Neuronal stem cell (in vitro differentiated cells): ENCODE measurements at regions not wholly inside any gene's neighbourhood (a gene's known extent, or its start where the extent isn't known, plus 50 kb on each side); places are given as distances from the start of the nearest gene placed in this dataset.

Experiments
- DNase-seq: peaks from one replicate; pipeline ENCODE4 v3.0.0-alpha.2; 2013; ENCODE audit warnings: low spot score
- H2AFZ ChIP-seq: one replicate; pipeline ENCODE4 v1.6.1; 2013; ENCODE audit warnings: mild to moderate bottlenecking, low read length, inconsistent platforms
- H2AK5ac ChIP-seq: 2 replicates; pipeline ENCODE4 v1.6.1; 2013; ENCODE audit warnings: low read depth, mild to moderate bottlenecking, inconsistent platforms, low read length, moderate library complexity, mixed read lengths
- H2BK120ac ChIP-seq: 2 replicates; pipeline ENCODE4 v1.6.1; 2013; ENCODE audit warnings: low read depth, mild to moderate bottlenecking, inconsistent platforms, low read length, moderate library complexity, mixed read lengths
- H2BK12ac ChIP-seq: one replicate; pipeline ENCODE4 v1.6.1; 2013; ENCODE audit warnings: low read length, inconsistent platforms
- H2BK15ac ChIP-seq: 2 replicates; pipeline ENCODE4 v1.6.1; 2013; ENCODE audit warnings: mild to moderate bottlenecking, low read length, inconsistent platforms, mixed read lengths
- H2BK5ac ChIP-seq: one replicate; pipeline ENCODE4 v1.6.1; 2013; ENCODE audit warnings: inconsistent platforms, mild to moderate bottlenecking, low read length, moderate library complexity
- H3K14ac ChIP-seq: one replicate; pipeline ENCODE4 v1.6.1; 2013; ENCODE audit warnings: low read length, inconsistent platforms
- H3K18ac ChIP-seq: 2 replicates; pipeline ENCODE4 v1.6.1; 2013; ENCODE audit warnings: low read length, inconsistent platforms
- H3K23ac ChIP-seq: 2 replicates; pipeline ENCODE4 v1.6.1; 2013; ENCODE audit warnings: low read depth, mild to moderate bottlenecking, mixed read lengths, low read length, inconsistent platforms; ENCODE audit not compliant: poor library complexity
- H3K27ac ChIP-seq: replicated peaks from 3 replicates; pipeline ENCODE4 v1.5.1; 2013; ENCODE audit warnings: low read length, inconsistent platforms
- H3K27me3 ChIP-seq, 3 experiments: 2 replicates each; pipeline ENCODE4 v1.6.1; 2013; ENCODE audit warnings: low read length in 3 of 3, mild to moderate bottlenecking in 2 of 3, inconsistent platforms in 1 of 3, low read depth in 1 of 3, mixed read lengths in 1 of 3, moderate library complexity in 1 of 3; ENCODE audit not compliant: control insufficient read depth in 3 of 3, insufficient read depth in 3 of 3
- H3K36me3 ChIP-seq, 2 donors: replicated peaks in 1 of 2; 2 replicates each; pipeline ENCODE4 v1.6.1; 2013; ENCODE audit warnings: low read length in 2 of 2; ENCODE audit not compliant: control insufficient read depth in 2 of 2, insufficient read depth in 2 of 2
- H3K4ac ChIP-seq: 2 replicates; pipeline ENCODE4 v1.6.1; 2013; ENCODE audit warnings: inconsistent platforms, mild to moderate bottlenecking, low read length, moderate library complexity
- H3K4me1 ChIP-seq, 2 donors: 1 replicate in 1 of 2; 2 replicates in 1 of 2; pipeline ENCODE4 v1.6.1; 2013; ENCODE audit warnings: low read length in 2 of 2, low read depth in 1 of 2; ENCODE audit not compliant: control insufficient read depth in 2 of 2, insufficient read depth in 1 of 2
- H3K4me2 ChIP-seq: one replicate; pipeline ENCODE4 v1.6.1; 2013; ENCODE audit warnings: mild to moderate bottlenecking, low read length, inconsistent platforms; ENCODE audit not compliant: insufficient read depth, poor library complexity, severe bottlenecking
- H3K4me3 ChIP-seq, 2 donors: 2 replicates each; pipeline ENCODE4 v1.5.1; 2013; ENCODE audit warnings: low read length in 2 of 2, mild to moderate bottlenecking in 2 of 2, inconsistent platforms in 1 of 2, moderate library complexity in 1 of 2
- H3K79me1 ChIP-seq: one replicate; pipeline ENCODE4 v1.6.1; 2013; ENCODE audit warnings: low read depth, mild to moderate bottlenecking, inconsistent platforms, low read length, moderate library complexity
- H3K9ac ChIP-seq: one replicate; pipeline ENCODE4 v1.6.1; 2013; ENCODE audit warnings: mild to moderate bottlenecking, low read depth, low read length, inconsistent platforms; ENCODE audit not compliant: poor library complexity
- H3K9me3 ChIP-seq, 2 donors: replicated peaks in 1 of 2; 2 replicates each; pipeline versions ENCODE3 to v1.6.1; 2013; ENCODE audit warnings: low read length in 2 of 2, mild to moderate bottlenecking in 2 of 2, inconsistent platforms in 1 of 2, low read depth in 1 of 2, mixed read lengths in 1 of 2, moderate library complexity in 1 of 2; ENCODE audit not compliant: control insufficient read depth in 2 of 2, insufficient read depth in 1 of 2
- H4K8ac ChIP-seq: one replicate; pipeline ENCODE4 v1.6.1; 2013; ENCODE audit warnings: low read depth, mild to moderate bottlenecking, inconsistent platforms, low read length, moderate library complexity
- H4K91ac ChIP-seq: one replicate; pipeline ENCODE4 v1.6.1; 2013; ENCODE audit warnings: low read length, low read depth, mild to moderate bottlenecking, inconsistent platforms; ENCODE audit not compliant: poor library complexity
- WGBS, 2 donors: extraction: QIAGEN DNeasy Blood & Tissue Kit; methylation state at CpG; one replicate each; pipeline ENCODE4 v1.1.7; 2013; ENCODE audit warnings: missing lambda C conversion rate in 2 of 2, mixed read lengths in 1 of 2; ENCODE audit not compliant: insufficient read length in 2 of 2, insufficient replicate concordance in 1 of 2; ENCODE audit errors: extremely low coverage in 2 of 2; 5-methylcytosine and 5-hydroxymethylcytosine counted together

DNA sequence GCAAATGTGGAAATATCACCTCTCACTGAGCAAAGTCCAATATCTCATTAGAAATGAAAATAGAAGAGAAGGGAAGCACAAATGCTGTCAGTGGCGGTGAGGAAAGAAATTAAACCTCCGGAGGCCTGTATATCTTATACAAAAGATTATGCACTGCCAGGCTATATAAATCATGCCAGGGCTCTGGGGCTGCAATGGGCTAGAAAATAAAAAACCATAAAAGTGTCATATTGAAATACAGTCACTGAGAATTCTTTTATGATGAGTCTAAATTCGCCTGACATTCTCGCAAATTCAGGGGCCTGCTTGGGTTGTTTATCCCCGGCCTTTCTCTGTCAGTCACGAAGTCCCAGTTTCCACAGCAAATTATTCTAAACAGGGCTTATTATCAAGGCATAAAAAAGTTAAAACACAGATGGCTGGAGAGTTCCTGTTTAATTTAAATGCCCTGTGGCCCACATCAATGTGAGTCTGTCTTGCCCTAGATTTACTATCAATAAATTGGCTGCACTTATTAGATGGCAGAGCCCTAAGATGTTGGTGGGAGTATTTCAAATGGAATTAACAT lies 193.8 kb downstream of the SNX10 start:
- no peak overlapping the region for H3K18ac ChIP-seq

DNA sequence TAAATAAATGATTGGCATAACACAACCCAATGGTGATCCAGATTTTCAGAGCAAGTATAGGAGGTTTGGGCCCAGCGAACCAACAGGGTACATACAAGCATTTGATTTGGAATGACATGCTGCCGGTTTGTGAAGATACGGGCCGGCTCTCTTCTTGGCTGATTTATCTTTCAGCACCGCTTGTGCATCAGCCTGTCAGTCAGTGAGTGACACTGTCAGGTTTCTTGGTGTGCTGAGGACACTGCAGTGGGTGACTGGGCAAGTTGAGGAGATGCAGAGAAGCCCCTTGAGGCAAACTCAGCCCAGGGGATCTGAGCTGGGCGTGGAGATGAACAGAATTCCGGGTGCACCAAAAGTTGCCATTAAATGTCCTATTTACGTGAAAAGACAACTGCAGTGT lies 194.5 kb downstream of the SNX10 start:
- Histone ChIP-seq H3K23ac (no peak overlapping the region), H4K91ac (no peak overlapping the region), H3K36me3 (no peaks in the 10 kb centered on the region), H3K79me1 (no peaks in the 10 kb centered on the region), H3K27ac (no peak overlapping the region), H2BK12ac (no peak overlapping the region), H3K4me2 (no peak overlapping the region), H3K4me1 (peaks cover 0 to 2% of the 10 kb centered on the region in 2 donors), H2AK5ac (no peak overlapping the region), H2BK120ac (no peak overlapping the region), H3K27me3 (peaks cover 0 to 13% (median 0%) of the 10 kb centered on the region in 3 experiments), H3K4ac (no peak overlapping the region), H3K18ac (no peak overlapping the region), H3K9ac (no peak overlapping the region), H3K14ac (no peak overlapping the region), H2BK15ac (no peak overlapping the region), H2BK5ac (no peak overlapping the region), H3K4me3 (no peak overlapping the region), H2AFZ (no peak overlapping the region), H4K8ac (no peak overlapping the region), H3K9me3 (peaks cover 0 to 6% of the 10 kb centered on the region in 2 donors)
- no peak for DNase-seq
- no CpG with 5 or more reads among the region's 8 CpGs for WGBS, 2 donors

More for the DNA sequence above, 193.8 kb downstream of the SNX10 start:
- no peak for DNase-seq
- H3K9me3 ChIP-seq = peaks cover 0 to 6% of the 10 kb centered on the region in 2 donors
- no peak overlapping the region for H2AK5ac ChIP-seq
- H2BK15ac ChIP-seq = no peak overlapping the region
- H3K4ac ChIP-seq = no peak overlapping the region
- no peak overlapping the region for H3K27ac ChIP-seq
- H3K79me1 ChIP-seq = no peaks in the 10 kb centered on the region
- peaks cover 0 to 15% (median 0%) of the 10 kb centered on the region in 3 experiments for H3K27me3 ChIP-seq
- no peak overlapping the region for H2AFZ ChIP-seq
- H3K4me2 ChIP-seq = no peak overlapping the region
- peaks cover 0 to under 1% of the 10 kb centered on the region in 2 donors for H3K4me1 ChIP-seq
- H3K36me3 ChIP-seq = no peaks in the 10 kb centered on the region
- H2BK12ac ChIP-seq = no peak overlapping the region
- H2BK5ac ChIP-seq = no peak overlapping the region
- H3K14ac ChIP-seq = no peak overlapping the region
- no CpG with 5 or more reads among the region's 6 CpGs for WGBS, 2 donors
- no peak overlapping the region for H2BK120ac ChIP-seq
- no peak overlapping the region for H3K4me3 ChIP-seq
- no peak overlapping the region for H3K9ac ChIP-seq
- no peak overlapping the region for H4K91ac ChIP-seq
- no peak overlapping the region for H3K23ac ChIP-seq
- no peak overlapping the region for H4K8ac ChIP-seq

DNA sequence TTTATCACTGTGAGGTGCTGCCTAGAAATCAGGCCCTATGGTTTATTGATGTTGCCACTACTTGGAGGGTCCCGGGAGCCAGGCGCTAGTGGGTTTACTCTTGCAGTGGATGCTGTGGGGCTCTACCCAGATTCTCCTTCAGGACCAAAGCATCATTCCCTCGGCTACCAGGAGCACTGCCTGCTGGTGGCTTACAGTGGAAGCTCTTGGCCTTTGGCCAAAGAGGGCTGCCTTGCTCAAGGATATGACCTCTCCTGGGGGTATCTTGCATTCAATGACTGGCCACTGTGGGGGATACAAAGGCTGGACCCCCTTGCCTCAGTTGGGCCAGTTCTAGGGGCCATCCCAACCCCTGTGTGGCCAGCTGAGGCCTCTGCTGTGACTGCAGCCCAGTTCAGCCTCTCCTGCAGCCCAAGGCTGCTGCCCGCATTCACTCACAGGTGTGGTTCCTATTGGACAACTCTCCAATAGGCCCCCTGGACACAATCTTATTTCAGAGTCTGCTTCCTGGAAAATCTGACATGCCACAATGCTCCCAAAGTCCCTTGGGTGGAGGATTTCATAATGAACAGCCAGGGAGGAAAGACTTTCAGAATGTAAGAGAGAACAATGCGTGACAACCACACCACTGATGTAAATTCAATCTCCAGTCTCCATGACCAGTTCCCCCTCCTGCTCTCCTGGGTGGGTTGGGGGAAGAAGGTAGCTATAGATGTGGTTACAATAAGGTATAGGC lies 196.3 kb downstream of the SNX10 start:
- Histone ChIP-seq H3K4ac (no peak overlapping the region), H3K27me3 (peaks cover 0 to 7% (median 0%) of the 10 kb centered on the region in 3 experiments), H2AFZ (no peak overlapping the region), H3K9me3 (peaks cover 0 to 6% of the 10 kb centered on the region in 2 donors), H3K79me1 (no peaks in the 10 kb centered on the region), H2BK5ac (peak overlapping the region; percentile 31), H3K23ac (no peak overlapping the region), H2BK120ac (no peak overlapping the region), H3K4me2 (no peak overlapping the region), H3K36me3 (no peaks in the 10 kb centered on the region), H3K4me1 (peaks cover 0 to 2% of the 10 kb centered on the region in 2 donors), H4K91ac (no peak overlapping the region), H3K4me3 (no peak overlapping the region), H3K18ac (peak overlapping the region; percentile 22), H4K8ac (no peak overlapping the region), H3K14ac (no peak overlapping the region), H2BK12ac (no peak overlapping the region), H2AK5ac (no peak overlapping the region), H2BK15ac (no peak overlapping the region), H3K9ac (no peak overlapping the region), H3K27ac (no peak overlapping the region)
- DNase-seq = no peak
- WGBS, 2 donors = no CpG with 5 or more reads among the region's 5 CpGs

DNA sequence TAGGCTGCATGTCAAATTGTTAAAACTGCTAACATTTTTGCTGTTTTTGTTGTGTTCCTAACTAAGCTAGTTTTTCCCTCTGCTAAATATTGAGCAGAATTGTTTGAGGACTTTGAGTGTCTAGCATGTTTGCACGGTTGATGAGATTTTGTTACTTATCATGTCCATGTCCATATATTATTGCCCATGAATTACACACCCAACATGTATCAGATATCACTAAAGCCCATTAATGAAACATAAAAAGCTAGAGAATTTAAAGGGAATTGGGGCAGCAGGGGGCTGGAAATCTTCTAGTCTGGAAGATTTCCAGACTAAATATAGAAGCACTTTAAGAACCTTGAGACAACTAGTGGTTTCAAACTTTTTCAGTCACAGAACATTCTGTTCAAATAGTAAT lies 197.7 kb downstream of the SNX10 start:
- Histone ChIP-seq H4K8ac (no peak overlapping the region), H3K9me3 (no peaks in the 10 kb centered on the region), H3K4me3 (no peak overlapping the region), H2AK5ac (no peak overlapping the region), H3K79me1 (no peaks in the 10 kb centered on the region), H3K27me3 (peaks cover 0 to 7% (median 0%) of the 10 kb centered on the region in 3 experiments), H2AFZ (no peak overlapping the region), H4K91ac (no peak overlapping the region), H2BK12ac (no peak overlapping the region), H3K9ac (no peak overlapping the region), H3K14ac (no peak overlapping the region), H3K4ac (no peak overlapping the region), H3K27ac (no peak overlapping the region), H2BK5ac (no peak overlapping the region), H3K4me2 (no peak overlapping the region), H2BK15ac (no peak overlapping the region), H3K23ac (no peak overlapping the region), H3K18ac (no peak overlapping the region), H3K4me1 (peaks cover 0 to 3% of the 10 kb centered on the region in 2 donors), H3K36me3 (no peaks in the 10 kb centered on the region), H2BK120ac (no peak overlapping the region)
- no peak for DNase-seq
- WGBS, 2 donors = no CpG with 5 or more reads among the region's 1 CpG
